Cardiac muscle cell (in vitro differentiated cells and primary cell): ENCODE measurements at regions not wholly inside any gene's neighbourhood (a gene's known extent, or its start where the extent isn't known, plus 50 kb on each side); places are given as distances from the start of the nearest gene placed in this dataset.

ENCODE experiments used
- DNase-seq, 2 donors: peaks; one replicate each; pipeline versions ENCODE4 v3.0.0 to v3.0.0-alpha.2; 2010 to 2017; ENCODE audit warnings: low read depth in 1 of 2, low spot score in 1 of 2
- H3K27ac ChIP-seq: fragments of 200-600 bp; sonication (generic); 2 replicates; pipeline ENCODE4 v1.5.1; 2016
- H3K27me3 ChIP-seq: fragments of 200-600 bp; sonication (generic); 2 replicates; pipeline ENCODE4 v1.6.0; 2016; ENCODE audit warnings: control low read depth
- H3K36me3 ChIP-seq: fragments of 200-600 bp; sonication (generic); 2 replicates; pipeline ENCODE4 v1.5.1; 2016; ENCODE audit warnings: control low read depth
- H3K4me1 ChIP-seq: fragments of 200-600 bp; sonication (generic); 2 replicates; pipeline ENCODE4 v1.8.1; 2017; ENCODE audit warnings: low read depth, mild to moderate bottlenecking, mixed run types
- H3K4me3 ChIP-seq: fragments of 200-600 bp; sonication (generic); 2 replicates; pipeline ENCODE4 v1.5.1; 2016; ENCODE audit warnings: mild to moderate bottlenecking
- H3K9me3 ChIP-seq: fragments of 200-600 bp; sonication (generic); 2 replicates; pipeline ENCODE4 v1.5.1; 2017; ENCODE audit warnings: low read depth, mild to moderate bottlenecking, control low read depth
- TF ChIP-seq, protein P1 (sequence below): IDR thresholded peaks from 2 replicates; pipeline ENCODE4 v1.5.1; 2012; ENCODE audit warnings: low read depth, mild to moderate bottlenecking, low read length

DNA sequence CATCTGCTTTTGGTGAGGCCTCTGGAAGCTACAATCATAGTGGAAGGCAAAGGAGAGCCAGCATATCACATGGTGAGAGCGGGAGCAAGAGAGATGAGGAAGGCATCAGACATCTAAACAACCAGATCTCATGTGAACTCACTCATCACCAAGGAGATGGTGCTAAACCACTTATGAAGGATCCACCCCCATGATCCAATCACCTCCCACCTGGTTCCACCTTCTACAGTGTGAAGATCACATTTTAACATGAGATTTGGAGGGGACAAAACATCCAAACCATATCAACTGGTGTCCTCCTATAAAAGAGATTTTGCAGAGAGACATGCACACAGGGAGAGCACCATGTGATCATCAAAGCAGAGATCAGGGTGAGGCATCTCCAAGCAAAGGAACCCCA is 578.6 kb downstream of the MATN1 start:
- no peak for DNase-seq
- Histone ChIP-seq H3K9me3 (no peaks in the 10 kb centered on the region), H3K27ac (no peak overlapping the region), H3K27me3 (peaks cover 2% of the 10 kb centered on the region), H3K4me1 (no peaks in the 10 kb centered on the region), H3K4me3 (no peak overlapping the region), H3K36me3 (no peaks in the 10 kb centered on the region)
- TF ChIP-seq, protein P1, sequence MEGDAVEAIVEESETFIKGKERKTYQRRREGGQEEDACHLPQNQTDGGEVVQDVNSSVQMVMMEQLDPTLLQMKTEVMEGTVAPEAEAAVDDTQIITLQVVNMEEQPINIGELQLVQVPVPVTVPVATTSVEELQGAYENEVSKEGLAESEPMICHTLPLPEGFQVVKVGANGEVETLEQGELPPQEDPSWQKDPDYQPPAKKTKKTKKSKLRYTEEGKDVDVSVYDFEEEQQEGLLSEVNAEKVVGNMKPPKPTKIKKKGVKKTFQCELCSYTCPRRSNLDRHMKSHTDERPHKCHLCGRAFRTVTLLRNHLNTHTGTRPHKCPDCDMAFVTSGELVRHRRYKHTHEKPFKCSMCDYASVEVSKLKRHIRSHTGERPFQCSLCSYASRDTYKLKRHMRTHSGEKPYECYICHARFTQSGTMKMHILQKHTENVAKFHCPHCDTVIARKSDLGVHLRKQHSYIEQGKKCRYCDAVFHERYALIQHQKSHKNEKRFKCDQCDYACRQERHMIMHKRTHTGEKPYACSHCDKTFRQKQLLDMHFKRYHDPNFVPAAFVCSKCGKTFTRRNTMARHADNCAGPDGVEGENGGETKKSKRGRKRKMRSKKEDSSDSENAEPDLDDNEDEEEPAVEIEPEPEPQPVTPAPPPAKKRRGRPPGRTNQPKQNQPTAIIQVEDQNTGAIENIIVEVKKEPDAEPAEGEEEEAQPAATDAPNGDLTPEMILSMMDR = no peak

DNA sequence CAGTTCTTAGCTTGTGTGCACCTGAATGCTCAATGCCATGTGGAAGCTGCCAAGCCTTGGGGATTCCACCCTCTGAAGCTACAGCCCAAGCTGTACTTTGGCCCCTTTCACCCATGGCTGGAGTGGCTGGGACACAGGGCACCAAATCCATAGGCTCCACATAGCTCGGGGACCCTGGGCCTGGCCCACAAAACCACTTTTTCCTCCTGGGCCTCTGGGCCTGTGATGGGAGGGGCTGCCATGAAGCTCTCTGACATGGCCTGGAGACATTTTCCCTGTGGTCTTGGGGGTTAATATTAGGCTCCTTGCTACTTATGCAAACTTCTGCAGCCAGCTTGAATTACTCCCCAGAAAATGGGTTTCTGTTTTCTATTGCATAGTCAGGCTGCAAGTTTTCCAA is 579.9 kb downstream of the MATN1 start:
- Histone ChIP-seq H3K27ac (no peak overlapping the region), H3K9me3 (no peaks in the 10 kb centered on the region), H3K36me3 (no peaks in the 10 kb centered on the region), H3K27me3 (peaks cover 2% of the 10 kb centered on the region), H3K4me1 (no peaks in the 10 kb centered on the region), H3K4me3 (no peak overlapping the region)
- no peak for DNase-seq
- TF ChIP-seq, protein P1 = no peak

DNA sequence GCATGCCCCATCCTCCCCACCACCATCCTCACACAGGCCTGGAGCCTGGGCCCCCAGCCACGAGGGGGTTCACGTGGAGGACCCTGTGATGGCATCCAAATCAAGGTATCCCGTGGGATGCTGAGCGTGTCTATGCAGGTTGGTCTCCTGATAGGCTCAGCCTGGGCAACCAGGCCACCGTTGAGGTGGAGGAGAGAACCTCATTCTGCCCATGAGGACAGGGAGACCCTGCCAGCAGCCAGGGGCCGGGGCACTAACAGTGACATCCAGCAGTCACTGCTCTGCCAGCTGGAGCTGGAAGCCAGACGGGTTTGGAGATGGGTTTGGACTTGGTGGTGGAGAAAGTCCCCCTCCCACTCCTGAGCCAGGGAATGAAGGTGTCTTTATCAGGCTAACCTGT is 582.8 kb downstream of the MATN1 start:
- Histone ChIP-seq H3K27me3 (no peaks in the 10 kb centered on the region), H3K36me3 (no peaks in the 10 kb centered on the region), H3K27ac (no peak overlapping the region), H3K9me3 (no peaks in the 10 kb centered on the region), H3K4me1 (no peaks in the 10 kb centered on the region), H3K4me3 (no peak overlapping the region)
- TF ChIP-seq, protein P1 = no peak
- DNase-seq = no peak

DNA sequence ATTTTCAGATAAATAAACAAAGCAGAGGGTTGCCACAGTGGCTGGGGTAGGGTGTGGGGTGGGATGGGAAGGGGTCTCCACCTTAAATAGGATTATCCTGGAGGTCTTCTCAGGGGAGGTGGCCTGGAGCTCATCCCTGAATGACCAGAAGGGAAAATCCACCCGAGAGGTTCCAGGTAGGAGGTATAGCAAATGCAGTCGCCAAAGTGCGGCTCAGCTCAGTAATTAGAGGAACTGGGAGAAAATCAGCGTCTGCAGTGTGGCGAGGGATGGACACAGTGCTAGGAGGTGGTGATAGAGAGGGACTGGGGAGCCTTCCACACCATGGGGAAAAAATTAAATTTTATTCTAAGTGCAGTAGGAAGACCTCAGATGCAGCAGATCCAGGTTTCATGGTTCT is 584.5 kb downstream of the MATN1 start:
- TF ChIP-seq, protein P1 = no peak
- Histone ChIP-seq H3K9me3 (no peaks in the 10 kb centered on the region), H3K27me3 (no peaks in the 10 kb centered on the region), H3K27ac (no peak overlapping the region), H3K4me3 (no peak overlapping the region), H3K4me1 (peaks cover 7% of the 10 kb centered on the region), H3K36me3 (no peaks in the 10 kb centered on the region)
- DNase-seq = no peak

DNA sequence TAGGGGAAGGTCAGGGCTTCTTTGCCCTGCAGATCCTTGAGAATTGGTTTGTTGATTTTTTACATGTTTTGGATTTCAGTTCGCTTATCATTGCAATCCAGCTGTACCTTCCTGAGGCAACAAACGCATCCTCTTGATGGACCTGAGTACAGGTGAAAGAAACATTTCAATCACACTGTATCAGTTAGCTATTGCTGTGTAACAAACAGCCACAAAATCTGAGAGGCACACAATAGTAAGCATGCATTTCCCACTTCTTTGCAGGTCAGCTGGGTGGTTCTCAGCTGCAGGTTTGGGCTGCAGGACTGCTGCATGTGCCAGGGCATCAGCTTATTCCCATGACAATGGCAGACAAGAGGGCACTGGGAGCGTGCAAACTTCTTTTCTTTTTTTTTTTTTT is 586.4 kb downstream of the MATN1 start:
- Histone ChIP-seq H3K27ac (no peak overlapping the region), H3K9me3 (no peaks in the 10 kb centered on the region), H3K36me3 (no peaks in the 10 kb centered on the region), H3K4me3 (no peak overlapping the region), H3K4me1 (peaks cover 19% of the 10 kb centered on the region), H3K27me3 (no peaks in the 10 kb centered on the region)
- no peak for DNase-seq
- TF ChIP-seq, protein P1 = no peak

DNA sequence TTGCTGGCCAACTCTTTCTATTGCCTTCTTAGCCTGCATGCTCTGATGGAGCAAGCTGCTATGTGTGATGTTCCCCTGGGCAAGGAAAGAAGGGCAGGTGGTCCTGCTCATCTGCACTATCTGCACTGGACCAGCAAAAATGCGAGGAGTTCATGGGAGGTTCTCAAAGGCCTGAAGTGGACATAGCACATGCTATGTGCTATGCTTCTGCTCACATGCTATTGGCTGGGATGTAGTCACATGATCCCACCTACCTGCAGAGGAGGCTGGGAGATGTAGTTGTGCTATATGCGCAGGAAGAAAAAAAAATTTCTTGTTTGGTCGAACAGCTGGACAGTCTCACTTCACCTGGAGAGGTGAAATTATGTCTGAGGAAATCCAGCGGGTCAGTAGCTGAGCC is 587.7 kb downstream of the MATN1 start:
- peaks cover 19% of the 10 kb centered on the region for H3K4me1 ChIP-seq
- no peaks in the 10 kb centered on the region for H3K27me3 ChIP-seq
- H3K9me3 ChIP-seq = no peaks in the 10 kb centered on the region
- no peak for DNase-seq
- no peak overlapping the region for H3K27ac ChIP-seq
- no peaks in the 10 kb centered on the region for H3K36me3 ChIP-seq
- H3K4me3 ChIP-seq = no peak overlapping the region
- TF ChIP-seq, protein P1 = no peak
